Omental fat pad (tissue), 3 donors: ENCODE measurements at regions not wholly inside any gene's neighbourhood (a gene's known extent, or its start where the extent isn't known, plus 50 kb on each side); places are given as distances from the start of the nearest gene placed in this dataset.
"Not testable (repeated sequence)": the region's sequence is repeated elsewhere in the genome, so short reads cannot be mapped to it uniquely, and the experiment has no call there.

Experiments used
- ATAC-seq: fragments of 150-250 bp; one replicate; pipeline ENCODE4 v1.9.1; 2016; ENCODE audit warnings: mild to moderate bottlenecking, moderate library complexity; ENCODE audit not compliant: low FRiP score
- DNase-seq: peaks from one replicate; pipeline ENCODE4 v3.0.0-alpha.2; 2019; ENCODE audit warnings: low spot score
- CTCF ChIP-seq, 3 donors: fragments of 450-650 bp; IDR thresholded peaks; one replicate each; pipeline ENCODE4 v1.5.1; 2016 to 2017; ENCODE audit warnings: antibody characterized with exemption in 3 of 3, mild to moderate bottlenecking in 3 of 3, moderate library complexity in 2 of 3

GRCh38 chr1:94769551-94769950, 50.6 kb upstream of the SLC44A3 start:
- DNase-seq = no peak
- TF ChIP-seq CTCF (IDR thresholded peaks at IDR 0.05) = no peak
- no peak for ATAC-seq

GRCh38 chr1:94768036-94768435, 52.1 kb upstream of the SLC44A3 start:
- ATAC-seq (no peak), DNase-seq (no peak)
- no peak for TF ChIP-seq CTCF (IDR thresholded peaks at IDR 0.05)

- no peak for DNase-seq
- ATAC-seq = no peak
- no peak for TF ChIP-seq CTCF (IDR thresholded peaks at IDR 0.05)
Measured at GRCh38 chr1:94765958-94766357, 54.2 kb upstream of the SLC44A3 start.

GRCh38 chr1:94759188-94759587, 61.0 kb upstream of the SLC44A3 start:
- DNase-seq = no peak
- ATAC-seq = no peak
- TF ChIP-seq CTCF (IDR thresholded peaks at IDR 0.05) = no peak

- no peak for DNase-seq
- no peak for TF ChIP-seq CTCF (IDR thresholded peaks at IDR 0.05)
- no peak for ATAC-seq
Measured at GRCh38 chr1:94757931-94758330, 62.2 kb upstream of the SLC44A3 start.

- no peak for TF ChIP-seq CTCF (IDR thresholded peaks at IDR 0.05)
- no peak for DNase-seq
- peak; percentile 65 for ATAC-seq
Measured at GRCh38 chr1:94755675-94756074, 64.5 kb upstream of the SLC44A3 start.

GRCh38 chr1:94755016-94755415, 65.1 kb upstream of the SLC44A3 start:
- ATAC-seq, DNase-seq: not testable (repeated sequence)

GRCh38 chr1:94754570-94754969, 65.6 kb upstream of the SLC44A3 start:
- no peak for DNase-seq
- ATAC-seq = no peak
- TF ChIP-seq CTCF (IDR thresholded peaks at IDR 0.05) = no peak
